ENCODE measurements at regions not wholly inside any gene's neighbourhood (a gene's known extent, or its start where the extent isn't known, plus 50 kb on each side); places are given as distances from the start of the nearest gene placed in this dataset.

GRCh38 chr5:118701791-118702190, 286.6 kb downstream of the DTWD2 start:
- TF ChIP-seq CTCF (IDR thresholded peaks at IDR 0.05): no peak
- TF ChIP-seq EZH2phosphoT487 (IDR thresholded peaks at IDR 0.05): no peak

Measured in neural progenitor cell (in vitro differentiated cells).